Common myeloid progenitor, CD34-positive (primary cell): ENCODE measurements at regions not wholly inside any gene's neighbourhood (a gene's known extent, or its start where the extent isn't known, plus 50 kb on each side); places are given as distances from the start of the nearest gene placed in this dataset.

Experiments used
- CTCF ChIA-PET: fragments of 350-600 bp; sonication (Branson Sonifier 250); formaldehyde crosslinking; loops from one replicate; lab custom pipeline; 2021; ENCODE audit warnings: antibody characterized with exemption; lab: Charles Lee
- POLR2A ChIA-PET: fragments of 350-600 bp; sonication (Branson Sonifier 250); formaldehyde crosslinking; loops from one replicate; lab custom pipeline; 2021; ENCODE audit warnings: antibody characterized with exemption; lab: Charles Lee
- DNase-seq, 3 donors: peaks; one replicate each; pipeline versions ENCODE4 v3.0.0 to v3.0.0-alpha.2; 2013
- H3K27ac ChIP-seq, 2 experiments: 1 replicate in 1 of 2; 2 replicates in 1 of 2; pipeline ENCODE4 v1.7.0; 2013; ENCODE audit warnings: inconsistent platforms in 2 of 2, low read length in 2 of 2, mild to moderate bottlenecking in 2 of 2, low read depth in 1 of 2, moderate library complexity in 1 of 2; ENCODE audit not compliant: severe bottlenecking in 2 of 2, insufficient read depth in 1 of 2, poor library complexity in 1 of 2
- H3K27me3 ChIP-seq, 5 experiments: replicated peaks in 2 of 5; 1 replicate in 3 of 5; 2 replicates in 2 of 5; pipeline versions ENCODE4 v1.6.1 to v1.7.0; 2013; ENCODE audit warnings: low read length in 4 of 5, mild to moderate bottlenecking in 2 of 5, moderate library complexity in 2 of 5, inconsistent platforms in 1 of 5; ENCODE audit not compliant: insufficient read depth in 5 of 5, control insufficient read depth in 4 of 5
- H3K36me3 ChIP-seq, 4 experiments: 1 replicate in 2 of 4; 2 replicates in 2 of 4; pipeline versions ENCODE4 v1.6.1 to v1.7.0; 2013; ENCODE audit warnings: low read length in 3 of 4, control low read depth in 1 of 4, mild to moderate bottlenecking in 1 of 4; ENCODE audit not compliant: control insufficient read depth in 4 of 4, insufficient read depth in 4 of 4
- H3K4me1 ChIP-seq, 4 experiments: 1 replicate in 3 of 4; 2 replicates in 1 of 4; pipeline versions ENCODE4 v1.6.1 to v1.7.1; 2013; ENCODE audit warnings: low read length in 3 of 4, mild to moderate bottlenecking in 3 of 4, control low read depth in 1 of 4, inconsistent platforms in 1 of 4, moderate library complexity in 1 of 4; ENCODE audit not compliant: control insufficient read depth in 4 of 4, insufficient read depth in 4 of 4; ENCODE audit errors: control extremely low read depth in 1 of 4
- H3K4me3 ChIP-seq, 7 experiments: 1 replicate in 4 of 7; 2 replicates in 3 of 7; pipeline versions ENCODE4 v1.5.1 to v1.7.0; 2013; ENCODE audit warnings: mild to moderate bottlenecking in 7 of 7, low read length in 6 of 7, moderate library complexity in 6 of 7, inconsistent platforms in 2 of 7, low read depth in 2 of 7, control low read depth in 1 of 7; ENCODE audit not compliant: insufficient read depth in 4 of 7, control insufficient read depth in 1 of 7; ENCODE audit errors: extremely low read depth in 1 of 7
- H3K9me3 ChIP-seq, 5 experiments: 1 replicate in 4 of 5; 2 replicates in 1 of 5; pipeline versions ENCODE4 v1.6.1 to v1.7.1; 2013; ENCODE audit warnings: low read length in 4 of 5, mild to moderate bottlenecking in 2 of 5, inconsistent platforms in 1 of 5, low read depth in 1 of 5, moderate library complexity in 1 of 5; ENCODE audit not compliant: control insufficient read depth in 4 of 5, insufficient read depth in 2 of 5; ENCODE audit errors: control extremely low read depth in 1 of 5
- WGBS: methylation state at CpG from one replicate; pipeline ENCODE4 v1.1.5; 2013; ENCODE audit not compliant: insufficient coverage; 5-methylcytosine and 5-hydroxymethylcytosine counted together

DNA sequence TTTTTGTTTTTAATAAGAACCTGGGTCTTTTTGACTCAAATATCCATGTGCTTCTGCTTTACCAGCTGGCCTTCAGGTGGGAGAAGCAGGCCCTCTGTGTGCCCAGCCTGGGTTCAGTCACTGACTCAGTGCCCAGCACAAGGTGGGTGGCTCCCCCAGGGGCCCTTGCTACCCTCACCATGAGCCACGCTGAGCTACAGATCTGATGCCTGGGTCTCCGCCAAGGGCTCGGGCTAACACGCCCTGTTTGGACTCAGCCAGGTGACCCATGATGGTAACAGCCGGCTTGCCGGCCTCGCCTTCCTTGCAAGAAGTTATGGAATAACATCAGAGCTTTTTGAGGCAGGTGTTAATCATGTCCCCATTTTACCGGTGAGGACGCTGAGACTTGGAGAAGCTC lies 109.5 kb upstream of the NLRP1 start:
- H3K9me3 ChIP-seq: peaks cover 0 to 2% (median 0%) of the 10 kb centered on the region in 5 experiments
- 96% methylated on average over 9 of the region's 9 CpGs for WGBS
- no peak overlapping the region for H3K27ac ChIP-seq
- H3K4me3 ChIP-seq: no peak overlapping the region
- H3K36me3 ChIP-seq: no peaks in the 10 kb centered on the region
- H3K4me1 ChIP-seq: no peaks in the 10 kb centered on the region
- H3K27me3 ChIP-seq: peaks cover 0 to 12% (median 4%) of the 10 kb centered on the region in 5 experiments
- ChIA-PET POLR2A (no interaction called here), CTCF (no interaction called here)
- no peak for DNase-seq

DNA sequence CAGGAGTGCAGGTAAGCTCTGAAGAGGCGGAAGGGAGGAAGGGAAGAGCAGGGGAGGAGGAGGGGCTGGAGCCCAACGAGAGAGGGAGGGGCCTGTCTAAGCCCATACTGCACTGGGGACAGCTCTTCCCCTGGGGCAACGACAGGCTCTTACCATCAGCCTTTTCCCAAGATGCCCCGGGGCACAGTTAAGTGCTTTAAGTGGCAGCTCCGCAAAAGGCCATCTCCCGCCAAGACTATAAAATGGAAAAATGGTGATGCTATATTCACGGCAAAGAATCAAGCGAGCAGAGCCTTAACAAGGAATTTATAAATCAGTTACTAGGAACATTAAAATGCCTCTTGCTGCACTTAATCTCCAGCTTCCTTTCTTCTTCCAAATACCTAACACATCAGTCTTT lies 110.2 kb upstream of the NLRP1 start:
- H3K36me3 ChIP-seq: no peaks in the 10 kb centered on the region
- ChIA-PET CTCF (no interaction called here), POLR2A (no interaction called here)
- H3K4me1 ChIP-seq: no peaks in the 10 kb centered on the region
- peaks cover 0 to 5% (median 0%) of the 10 kb centered on the region in 5 experiments for H3K9me3 ChIP-seq
- no peak overlapping the region for H3K4me3 ChIP-seq
- no peak for DNase-seq
- H3K27me3 ChIP-seq: peaks cover 0 to 20% (median 4%) of the 10 kb centered on the region in 5 experiments
- no peak overlapping the region for H3K27ac ChIP-seq
- WGBS: 53% methylated on average over 5 of the region's 8 CpGs

DNA sequence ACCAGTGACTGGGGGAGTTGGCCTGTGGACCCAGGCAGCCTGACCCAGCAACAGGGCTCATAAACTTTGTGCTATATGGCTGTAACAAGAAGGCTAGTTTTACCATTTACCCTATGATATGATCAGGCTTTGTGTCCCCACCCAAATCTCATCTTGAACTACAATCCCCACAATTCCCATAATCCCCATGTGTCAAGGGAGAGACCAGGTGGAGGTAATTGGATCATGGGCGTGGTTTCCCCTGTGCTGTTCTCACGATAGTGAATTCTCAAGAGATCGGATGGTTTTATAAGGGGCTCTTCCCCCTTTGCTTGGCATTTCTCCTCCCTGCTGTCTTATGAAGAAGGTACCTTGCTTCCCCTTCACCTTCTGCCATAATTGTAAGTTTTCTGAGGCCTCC lies 111.2 kb upstream of the NLRP1 start:
- WGBS: 64% methylated on average over 3 of the region's 3 CpGs
- H3K4me3 ChIP-seq: no peak overlapping the region
- ChIA-PET CTCF (no interaction called here), POLR2A (no interaction called here)
- no peak for DNase-seq
- peaks cover 0 to 5% (median 0%) of the 10 kb centered on the region in 5 experiments for H3K9me3 ChIP-seq
- no peak overlapping the region for H3K27ac ChIP-seq
- peaks cover 0 to 29% (median 5%) of the 10 kb centered on the region in 5 experiments for H3K27me3 ChIP-seq
- H3K4me1 ChIP-seq: no peaks in the 10 kb centered on the region
- no peaks in the 10 kb centered on the region for H3K36me3 ChIP-seq

DNA sequence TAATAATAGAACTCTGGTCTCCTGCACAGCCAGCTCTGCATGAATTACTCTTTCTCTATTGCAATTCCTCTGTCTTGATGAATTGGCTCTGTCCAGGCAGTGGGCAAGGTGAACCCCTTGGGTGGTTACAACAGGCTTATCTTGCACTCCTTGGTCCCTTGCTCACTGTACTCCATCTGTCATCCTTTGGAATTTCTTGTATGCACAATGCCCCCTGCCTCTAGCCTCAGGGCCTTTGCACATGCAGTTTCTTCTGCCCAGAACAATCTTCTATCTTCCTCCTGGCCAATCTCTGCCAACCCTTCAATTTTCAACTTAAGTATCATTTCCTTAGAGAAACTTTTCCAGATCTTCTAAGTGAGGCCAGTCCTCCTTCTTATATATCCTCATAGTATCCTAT lies 114.7 kb upstream of the NLRP1 start:
- ChIA-PET POLR2A (no interaction called here), CTCF (no interaction called here)
- peaks cover 4 to 41% (median 7%) of the 10 kb centered on the region in 5 experiments for H3K27me3 ChIP-seq
- H3K4me3 ChIP-seq: no peak overlapping the region
- no peak for DNase-seq
- H3K4me1 ChIP-seq: no peaks in the 10 kb centered on the region
- H3K36me3 ChIP-seq: no peaks in the 10 kb centered on the region
- H3K27ac ChIP-seq: no peak overlapping the region
- H3K9me3 ChIP-seq: peaks cover 0 to 13% (median 0%) of the 10 kb centered on the region in 5 experiments

DNA sequence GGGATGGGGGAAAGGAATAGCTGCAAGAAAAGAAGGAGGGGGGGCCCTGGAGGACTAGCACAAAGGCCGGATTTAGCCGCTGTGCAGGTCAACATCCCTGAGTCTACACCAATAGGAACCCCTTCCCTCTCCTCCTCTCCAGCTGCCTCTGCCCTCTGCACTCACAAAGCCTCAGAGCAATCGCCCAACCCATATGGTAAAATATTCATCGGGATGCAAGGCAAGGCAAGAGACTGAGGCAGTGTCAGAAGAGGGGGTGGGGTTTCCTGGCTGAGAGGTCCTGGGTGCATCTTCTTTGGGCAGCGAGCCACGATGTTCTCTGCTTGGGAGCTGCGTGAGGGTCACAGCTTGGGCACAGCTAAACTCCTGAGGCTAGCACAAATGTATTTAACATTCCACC lies 115.5 kb upstream of the NLRP1 start:
- Histone ChIP-seq H3K4me1 (no peaks in the 10 kb centered on the region), H3K9me3 (peaks cover 0 to 13% (median 0%) of the 10 kb centered on the region in 5 experiments), H3K36me3 (no peaks in the 10 kb centered on the region), H3K27me3 (peaks cover 3 to 41% (median 7%) of the 10 kb centered on the region in 5 experiments), H3K27ac (no peak overlapping the region), H3K4me3 (no peak overlapping the region)
- DNase-seq: no peak
- CTCF ChIA-PET: no interaction called here
- 15% methylated on average over 4 of the region's 7 CpGs for WGBS
- POLR2A ChIA-PET: no interaction called here

DNA sequence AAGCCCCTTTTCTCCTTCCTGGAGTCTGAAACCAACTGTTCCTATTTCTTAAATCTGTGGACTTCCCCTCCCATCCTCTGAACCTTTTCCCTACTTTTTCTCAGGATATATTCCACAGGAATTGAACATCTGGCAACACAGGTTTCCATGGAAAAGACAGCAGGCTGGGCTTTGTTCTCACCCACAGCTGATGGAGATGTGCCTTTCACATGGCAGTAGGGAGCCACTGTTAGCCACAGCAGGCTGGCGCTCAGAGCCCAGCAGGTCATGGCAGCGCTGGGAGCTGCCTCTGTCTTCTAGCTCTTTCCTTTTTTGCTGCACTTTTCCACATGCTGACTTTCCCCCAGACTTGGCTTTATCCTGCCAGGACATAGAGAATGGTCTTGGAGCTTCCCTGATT lies 116.4 kb upstream of the NLRP1 start:
- POLR2A ChIA-PET: no interaction called here
- peaks cover 3 to 41% (median 7%) of the 10 kb centered on the region in 5 experiments for H3K27me3 ChIP-seq
- no peaks in the 10 kb centered on the region for H3K36me3 ChIP-seq
- WGBS: 74% methylated on average over 2 of the region's 2 CpGs
- DNase-seq: no peak
- peaks cover 0 to 13% (median 0%) of the 10 kb centered on the region in 5 experiments for H3K9me3 ChIP-seq
- H3K4me3 ChIP-seq: no peak overlapping the region
- H3K4me1 ChIP-seq: no peaks in the 10 kb centered on the region
- no peak overlapping the region for H3K27ac ChIP-seq
- CTCF ChIA-PET: no interaction called here

DNA sequence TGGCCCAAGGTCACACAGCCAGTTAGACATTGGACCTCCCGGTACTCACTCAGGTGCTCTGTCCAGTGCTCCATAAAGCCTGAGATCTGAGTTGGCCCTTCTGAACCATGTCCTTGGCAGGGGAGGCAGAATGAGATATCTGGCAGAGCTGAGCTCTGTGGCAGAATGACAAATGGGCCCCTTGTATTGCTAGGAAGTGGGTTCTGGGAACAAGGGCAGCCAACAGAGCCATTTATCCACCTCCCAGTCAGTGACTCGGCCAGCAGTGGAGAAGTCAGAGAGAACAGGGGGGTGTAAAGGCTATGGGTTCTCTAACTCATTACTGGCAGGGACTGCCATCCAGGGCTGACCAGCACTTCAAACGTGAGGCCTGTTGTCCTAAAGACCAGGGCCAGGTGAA lies 117.1 kb upstream of the NLRP1 start:
- WGBS: 58% methylated on average over 3 of the region's 3 CpGs
- CTCF ChIA-PET: no interaction called here
- H3K27ac ChIP-seq: no peak overlapping the region
- H3K27me3 ChIP-seq: peaks cover under 1 to 41% (median 7%) of the 10 kb centered on the region in 5 experiments
- no peak overlapping the region for H3K4me3 ChIP-seq
- peaks cover 0 to 13% (median 0%) of the 10 kb centered on the region in 5 experiments for H3K9me3 ChIP-seq
- no peak for DNase-seq
- POLR2A ChIA-PET: no interaction called here
- H3K4me1 ChIP-seq: no peaks in the 10 kb centered on the region
- H3K36me3 ChIP-seq: no peaks in the 10 kb centered on the region
